ENCODE measurements at regions not wholly inside any gene's neighbourhood (a gene's known extent, or its start where the extent isn't known, plus 50 kb on each side); places are given as distances from the start of the nearest gene placed in this dataset.
"Not testable (repeated sequence)": the region's sequence is repeated elsewhere in the genome, so short reads cannot be mapped to it uniquely, and the experiment has no call there.

- no peak for DNase-seq (ENCODE audit: low read depth)
These were observed 205.0 kb upstream of the AHR start for GRCh38 chr7:17093461-17093860.

GRCh38 chr7:17094963-17095574, 203.4 kb upstream of the AHR start:
- no peak for DNase-seq (ENCODE audit: low read depth)

- no peak for DNase-seq (ENCODE audit: low read depth)
These were observed 202.5 kb upstream of the AHR start for GRCh38 chr7:17095931-17096330.

- no peak for DNase-seq (ENCODE audit: low read depth)
These were observed 200.7 kb upstream of the AHR start for GRCh38 chr7:17097668-17098297.

GRCh38 chr7:17098515-17098914, 199.9 kb upstream of the AHR start:
- no peak for DNase-seq (ENCODE audit: low read depth)

GRCh38 chr7:17099083-17099973, 199.1 kb upstream of the AHR start:
- no peak for DNase-seq (ENCODE audit: low read depth)

GRCh38 chr7:17099974-17100509, 198.4 kb upstream of the AHR start:
- not testable (repeated sequence) for DNase-seq (ENCODE audit: low read depth)

GRCh38 chr7:17101207-17101696, 197.2 kb upstream of the AHR start:
- DNase-seq (ENCODE audit: low read depth) = no peak

- no peak for DNase-seq (ENCODE audit: low read depth)
These were observed 195.3 kb upstream of the AHR start for GRCh38 chr7:17103170-17103569.

GRCh38 chr7:17103984-17104383, 194.5 kb upstream of the AHR start:
- no peak for DNase-seq (ENCODE audit: low read depth)

- no peak for DNase-seq (ENCODE audit: low read depth)
These were observed 194.0 kb upstream of the AHR start for GRCh38 chr7:17104419-17104818.

GRCh38 chr7:17105701-17106100, 192.8 kb upstream of the AHR start:
- no peak for DNase-seq (ENCODE audit: low read depth)

- DNase-seq (ENCODE audit: low read depth) = no peak
These were observed 190.3 kb upstream of the AHR start for GRCh38 chr7:17108049-17108584.

GRCh38 chr7:17109020-17109419, 189.4 kb upstream of the AHR start:
- DNase-seq (ENCODE audit: low read depth) = no peak

GRCh38 chr7:17113770-17114169, 184.7 kb upstream of the AHR start:
- DNase-seq (ENCODE audit: low read depth) = not testable (repeated sequence)

- no peak for DNase-seq (ENCODE audit: low read depth)
These were observed 180.0 kb upstream of the AHR start for GRCh38 chr7:17118412-17118811.

- no peak for DNase-seq (ENCODE audit: low read depth)
These were observed 177.7 kb upstream of the AHR start for GRCh38 chr7:17120756-17121155.

GRCh38 chr7:17121671-17122070, 176.8 kb upstream of the AHR start:
- DNase-seq (ENCODE audit: low read depth) = no peak

GRCh38 chr7:17123020-17123419, 175.4 kb upstream of the AHR start:
- DNase-seq (ENCODE audit: low read depth) = no peak

- DNase-seq (ENCODE audit: low read depth) = no peak
These were observed 171.8 kb upstream of the AHR start for GRCh38 chr7:17126413-17127268.

- no peak for DNase-seq (ENCODE audit: low read depth)
These were observed 169.2 kb upstream of the AHR start for GRCh38 chr7:17129218-17129617.
